Esophagus muscularis mucosa (tissue), 4 donors: ENCODE measurements at regions not wholly inside any gene's neighbourhood (a gene's known extent, or its start where the extent isn't known, plus 50 kb on each side); places are given as distances from the start of the nearest gene placed in this dataset.

Experiments
- EP300 ChIP-seq: sonication (generic); formaldehyde crosslinking; IDR thresholded peaks from one replicate; pipeline ENCODE4 v1.6.1; 2017; ENCODE audit warnings: antibody characterized with exemption
- POLR2A ChIP-seq: fragments of 450-650 bp; IDR thresholded peaks from one replicate; pipeline ENCODE4 v1.6.1; 2017; ENCODE audit warnings: antibody characterized with exemption, moderate library complexity, mild to moderate bottlenecking, low read depth
- POLR2AphosphoS5 ChIP-seq, 2 donors: sonication (generic); formaldehyde crosslinking; IDR thresholded peaks; one replicate each; pipeline ENCODE4 v1.6.1; 2017; ENCODE audit warnings: antibody characterized with exemption in 2 of 2
- TF ChIP-seq, protein P1 (sequence below), 3 experiments: fragments of 200-600 bp in 2 of 3; fragments of 450-650 bp in 1 of 3; sonication (generic) in 2 of 3; IDR thresholded peaks; one replicate each; pipeline ENCODE4 v1.5.1; 2017 to 2019; ENCODE audit warnings: antibody characterized with exemption in 3 of 3, mild to moderate bottlenecking in 2 of 3, moderate library complexity in 1 of 3

DNA sequence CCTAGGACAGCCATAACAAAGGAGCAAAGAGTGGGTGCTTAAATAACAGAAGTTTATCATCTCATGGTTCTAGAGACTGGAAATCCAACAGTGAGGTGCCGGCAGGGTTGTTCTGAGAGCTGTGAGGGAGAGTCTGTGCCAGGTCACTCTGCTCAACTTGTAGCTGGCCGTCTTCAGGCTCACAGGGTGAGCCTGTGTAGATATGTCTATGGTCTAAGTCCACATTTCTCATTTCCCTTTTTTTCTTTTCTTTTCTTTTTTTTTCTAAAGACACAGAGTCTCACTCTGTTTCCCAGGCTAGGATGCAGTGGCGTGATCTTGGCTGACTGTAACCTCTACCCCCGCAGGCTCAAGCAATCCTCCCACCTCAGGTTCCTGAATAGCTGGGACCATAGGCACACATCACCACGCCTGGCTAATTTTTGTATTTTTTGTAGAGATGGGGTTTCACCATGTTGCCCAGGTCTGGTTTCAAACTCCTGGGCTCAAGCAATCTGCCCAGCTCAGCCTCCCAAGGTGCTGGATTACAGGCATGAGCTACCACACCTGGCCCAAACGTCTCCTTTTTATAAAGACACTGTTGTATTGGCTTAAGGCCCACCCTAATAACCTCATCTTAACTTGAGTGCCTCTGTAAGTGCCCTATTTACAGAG is 142.2 kb downstream of the SP3 start:
- TF ChIP-seq, protein P1, sequence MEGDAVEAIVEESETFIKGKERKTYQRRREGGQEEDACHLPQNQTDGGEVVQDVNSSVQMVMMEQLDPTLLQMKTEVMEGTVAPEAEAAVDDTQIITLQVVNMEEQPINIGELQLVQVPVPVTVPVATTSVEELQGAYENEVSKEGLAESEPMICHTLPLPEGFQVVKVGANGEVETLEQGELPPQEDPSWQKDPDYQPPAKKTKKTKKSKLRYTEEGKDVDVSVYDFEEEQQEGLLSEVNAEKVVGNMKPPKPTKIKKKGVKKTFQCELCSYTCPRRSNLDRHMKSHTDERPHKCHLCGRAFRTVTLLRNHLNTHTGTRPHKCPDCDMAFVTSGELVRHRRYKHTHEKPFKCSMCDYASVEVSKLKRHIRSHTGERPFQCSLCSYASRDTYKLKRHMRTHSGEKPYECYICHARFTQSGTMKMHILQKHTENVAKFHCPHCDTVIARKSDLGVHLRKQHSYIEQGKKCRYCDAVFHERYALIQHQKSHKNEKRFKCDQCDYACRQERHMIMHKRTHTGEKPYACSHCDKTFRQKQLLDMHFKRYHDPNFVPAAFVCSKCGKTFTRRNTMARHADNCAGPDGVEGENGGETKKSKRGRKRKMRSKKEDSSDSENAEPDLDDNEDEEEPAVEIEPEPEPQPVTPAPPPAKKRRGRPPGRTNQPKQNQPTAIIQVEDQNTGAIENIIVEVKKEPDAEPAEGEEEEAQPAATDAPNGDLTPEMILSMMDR (IDR thresholded peaks at IDR 0.05): no peak
- TF ChIP-seq POLR2A (no peak), POLR2AphosphoS5 (IDR thresholded peaks at IDR 0.05) (no peak), EP300 (no peak)
